ENCODE measurements at regions not wholly inside any gene's neighbourhood (a gene's known extent, or its start where the extent isn't known, plus 50 kb on each side); places are given as distances from the start of the nearest gene placed in this dataset.

DNA sequence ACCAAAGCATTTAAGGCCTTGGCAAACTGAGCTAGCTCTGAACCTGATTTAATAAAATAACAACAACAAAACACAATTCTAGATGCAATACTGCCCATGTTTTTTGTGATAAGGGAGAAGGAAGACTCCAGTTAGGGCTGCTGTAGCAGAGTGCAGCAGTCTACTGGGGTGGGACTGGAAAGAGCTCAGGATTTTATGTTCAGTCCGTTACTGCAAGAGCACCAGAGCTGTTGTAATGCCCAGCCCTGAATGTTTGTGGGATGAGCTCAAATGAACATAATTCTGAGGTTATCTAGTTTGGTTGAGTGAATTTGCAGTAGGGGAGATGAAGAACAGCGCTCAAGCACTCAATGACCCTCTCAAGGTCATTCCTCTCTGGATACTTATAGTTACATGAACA, 743.8 kb downstream of the FAT4 start:
- TF ChIP-seq, protein P1, sequence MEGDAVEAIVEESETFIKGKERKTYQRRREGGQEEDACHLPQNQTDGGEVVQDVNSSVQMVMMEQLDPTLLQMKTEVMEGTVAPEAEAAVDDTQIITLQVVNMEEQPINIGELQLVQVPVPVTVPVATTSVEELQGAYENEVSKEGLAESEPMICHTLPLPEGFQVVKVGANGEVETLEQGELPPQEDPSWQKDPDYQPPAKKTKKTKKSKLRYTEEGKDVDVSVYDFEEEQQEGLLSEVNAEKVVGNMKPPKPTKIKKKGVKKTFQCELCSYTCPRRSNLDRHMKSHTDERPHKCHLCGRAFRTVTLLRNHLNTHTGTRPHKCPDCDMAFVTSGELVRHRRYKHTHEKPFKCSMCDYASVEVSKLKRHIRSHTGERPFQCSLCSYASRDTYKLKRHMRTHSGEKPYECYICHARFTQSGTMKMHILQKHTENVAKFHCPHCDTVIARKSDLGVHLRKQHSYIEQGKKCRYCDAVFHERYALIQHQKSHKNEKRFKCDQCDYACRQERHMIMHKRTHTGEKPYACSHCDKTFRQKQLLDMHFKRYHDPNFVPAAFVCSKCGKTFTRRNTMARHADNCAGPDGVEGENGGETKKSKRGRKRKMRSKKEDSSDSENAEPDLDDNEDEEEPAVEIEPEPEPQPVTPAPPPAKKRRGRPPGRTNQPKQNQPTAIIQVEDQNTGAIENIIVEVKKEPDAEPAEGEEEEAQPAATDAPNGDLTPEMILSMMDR (conservative IDR thresholded peaks at IDR 0.05; ENCODE audit: control insufficient read depth, insufficient read depth, low read depth, low read length) = no peak
- no peak for DNase-seq (ENCODE audit: low read depth)
- H3K4me3 ChIP-seq (ENCODE audit: control insufficient read depth, low read depth, low read length) = no peak overlapping the region

DNA sequence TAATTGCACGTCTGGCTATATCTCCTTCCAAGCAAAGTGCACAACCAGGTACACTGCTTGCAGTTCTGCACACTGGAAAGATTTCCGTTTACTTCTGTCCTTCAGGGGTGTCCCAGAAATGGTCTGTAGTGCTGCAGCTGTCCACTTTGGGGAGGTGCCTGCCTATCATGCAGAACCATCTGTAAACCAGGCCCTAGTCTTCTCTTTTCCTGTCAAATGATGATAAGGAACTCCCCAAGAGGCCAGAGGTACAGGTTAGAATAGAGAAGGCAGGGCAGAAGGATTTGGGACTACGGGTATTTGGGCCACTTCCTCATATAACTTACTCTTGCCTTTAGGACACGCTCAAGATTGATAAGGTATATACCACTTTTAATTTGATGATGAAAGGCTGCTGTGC, 746.9 kb downstream of the FAT4 start:
- TF ChIP-seq, protein P1 (conservative IDR thresholded peaks at IDR 0.05; ENCODE audit: control insufficient read depth, insufficient read depth, low read depth, low read length) = no peak
- DNase-seq (ENCODE audit: low read depth) = no peak
- H3K4me3 ChIP-seq (ENCODE audit: control insufficient read depth, low read depth, low read length) = no peak overlapping the region

DNA sequence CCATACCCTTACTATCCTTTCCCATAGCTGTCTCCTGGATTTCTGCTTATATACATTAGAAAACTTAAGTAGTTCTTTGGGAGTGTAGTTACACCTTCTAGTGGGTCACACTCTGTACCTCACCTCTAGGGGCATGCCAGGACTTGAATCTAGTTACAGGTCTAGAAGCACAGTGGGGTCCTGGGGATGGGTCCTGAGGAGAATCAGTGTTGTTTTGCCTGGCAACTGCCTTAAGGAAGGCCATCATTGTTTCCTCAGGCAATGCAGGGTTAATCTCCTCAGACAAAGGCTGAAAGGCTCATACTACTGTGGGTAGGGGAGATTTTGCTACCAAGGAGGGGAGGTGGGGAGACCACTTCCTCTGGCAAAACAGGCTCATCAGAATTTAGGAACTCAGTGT, 750.3 kb downstream of the FAT4 start:
- no peak overlapping the region for H3K4me3 ChIP-seq (ENCODE audit: control insufficient read depth, low read depth, low read length)
- DNase-seq (ENCODE audit: low read depth) = no peak
- TF ChIP-seq, protein P1 (conservative IDR thresholded peaks at IDR 0.05; ENCODE audit: control insufficient read depth, insufficient read depth, low read depth, low read length) = no peak

DNA sequence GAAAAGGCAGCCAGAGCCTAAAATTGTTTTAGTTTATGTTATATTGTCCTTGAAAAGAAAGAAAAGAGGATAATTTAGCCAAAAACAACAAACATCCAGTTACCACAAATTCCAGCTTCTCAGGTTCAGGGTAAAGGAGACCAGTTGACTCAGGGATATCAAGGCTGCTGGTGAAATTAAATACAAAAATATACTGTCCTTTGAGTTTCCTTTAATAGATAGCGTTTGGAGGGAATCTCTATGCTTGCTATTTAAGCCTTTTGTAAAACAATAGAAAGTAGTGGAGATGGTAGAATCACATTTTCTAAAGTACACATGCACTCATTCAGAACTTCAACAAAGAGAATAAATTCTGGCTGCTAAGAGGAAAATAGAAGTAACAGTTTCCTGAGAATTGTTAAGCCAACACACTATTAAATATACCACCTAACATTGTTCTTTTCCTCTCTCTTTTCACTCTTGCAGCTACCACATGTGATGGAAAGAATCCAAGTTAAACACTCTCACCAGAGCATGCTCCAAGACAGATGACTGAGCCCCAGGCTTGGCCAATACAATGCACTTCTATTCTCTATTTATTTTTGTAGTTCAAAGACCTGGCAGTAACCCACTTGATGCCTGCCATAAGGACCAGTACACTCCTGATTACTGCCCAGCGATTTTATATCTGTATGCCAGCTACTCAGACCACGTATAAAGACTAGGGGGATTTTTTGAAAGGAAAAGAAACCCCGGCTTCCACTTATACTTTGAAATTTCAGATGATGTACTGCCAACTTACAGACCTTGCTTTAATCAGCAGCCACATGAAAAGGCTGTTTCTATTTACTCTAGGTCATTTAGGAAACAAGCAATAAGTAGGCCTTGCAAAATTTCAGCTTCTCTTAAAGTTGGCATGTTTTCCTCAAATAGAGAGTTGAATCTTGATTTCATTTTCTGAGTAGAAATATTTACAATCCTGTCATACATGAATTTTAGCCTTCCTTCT, 756.9 kb downstream of the FAT4 start:
- TF ChIP-seq, protein P1 (conservative IDR thresholded peaks at IDR 0.05; ENCODE audit: control insufficient read depth, insufficient read depth, low read depth, low read length) = no peak
- peak; percentile 86 for DNase-seq (ENCODE audit: low read depth)
- H3K4me3 ChIP-seq (ENCODE audit: control insufficient read depth, low read depth, low read length) = no peak overlapping the region

DNA sequence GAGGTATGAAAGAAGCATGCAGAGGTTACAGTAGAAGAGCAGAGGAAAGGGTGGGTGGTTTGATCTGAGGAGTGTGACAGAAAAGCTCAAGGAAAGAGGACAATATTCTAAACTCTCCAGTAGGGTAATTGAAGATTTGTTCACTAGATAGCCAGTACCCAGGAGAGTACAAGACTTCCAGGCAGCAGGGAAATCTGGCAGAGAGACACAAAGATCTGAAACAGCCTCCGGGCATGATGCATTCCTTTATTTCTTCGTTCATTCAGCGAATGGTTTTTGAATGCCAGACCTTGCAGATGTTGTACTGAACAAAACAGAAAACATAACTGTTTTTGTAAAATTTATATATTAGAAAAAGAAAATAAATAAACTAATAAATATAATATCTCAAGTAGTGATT, 766.6 kb downstream of the FAT4 start:
- no peak for DNase-seq (ENCODE audit: low read depth)
- TF ChIP-seq, protein P1 (conservative IDR thresholded peaks at IDR 0.05; ENCODE audit: control insufficient read depth, insufficient read depth, low read depth, low read length) = no peak
- H3K4me3 ChIP-seq (ENCODE audit: control insufficient read depth, low read depth, low read length) = no peak overlapping the region

DNA sequence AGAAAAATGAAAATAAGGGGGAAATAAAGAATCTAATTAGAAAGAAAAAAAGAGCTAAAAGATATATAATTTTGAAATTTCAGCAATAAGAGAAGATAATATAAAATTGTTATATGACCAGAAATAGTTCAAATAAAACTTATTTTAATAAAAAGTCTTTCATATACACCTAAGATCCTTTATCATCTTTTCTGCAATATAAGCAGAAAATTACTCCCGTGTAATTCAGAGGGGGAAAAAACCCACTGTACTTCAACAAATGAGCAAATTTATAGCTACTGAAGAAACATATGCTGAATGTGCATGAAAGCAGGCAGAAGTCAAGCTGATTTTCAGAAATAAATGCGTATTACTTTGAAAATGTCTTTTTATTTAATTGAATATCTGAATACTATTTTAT, 771.3 kb downstream of the FAT4 start:
- H3K4me3 ChIP-seq (ENCODE audit: control insufficient read depth, low read depth, low read length) = no peak overlapping the region
- TF ChIP-seq, protein P1 (conservative IDR thresholded peaks at IDR 0.05; ENCODE audit: control insufficient read depth, insufficient read depth, low read depth, low read length) = no peak
- no peak for DNase-seq (ENCODE audit: low read depth)
